ENCODE measurements at regions not wholly inside any gene's neighbourhood (a gene's known extent, or its start where the extent isn't known, plus 50 kb on each side); places are given as distances from the start of the nearest gene placed in this dataset.

GRCh38 chr2:155308367-155309009, 610.0 kb downstream of the KCNJ3 start:
- Histone ChIP-seq H3K4me1 (ENCODE audit: control insufficient read depth, insufficient read depth, low read length) (no peaks in the 10 kb centered on the region), H3K36me3 (ENCODE audit: control insufficient read depth in 2 of 2, insufficient read depth in 1 of 2, low read length in 2 of 2) (no peaks in the 10 kb centered on the region), H3K27ac (ENCODE audit: extremely low read depth, low read depth, low read length) (no peak overlapping the region), H3K4me3 (ENCODE audit: low read depth, low read length) (no peak overlapping the region), H3K9me3 (ENCODE audit: control insufficient read depth, insufficient read depth, low read depth, low read length) (no peaks in the 10 kb centered on the region)
- ChIA-PET CTCF (interaction anchor here (0.7 to 1.3 kb wide), 3 partner anchors 10 to 933 kb away, joined by 3 to 4 read pairs (median 4); no protein-coding TSS in a partner anchor), POLR2A (no interaction called here)
- TF ChIP-seq ZNF2 (tag by site-specific recombination; IDR thresholded peaks at IDR 0.05) (no peak), ZNF132 (tag by site-specific recombination; IDR thresholded peaks at IDR 0.05; ENCODE audit: borderline replicate concordance) (no peak), ZSCAN18 (tag by site-specific recombination; IDR thresholded peaks at IDR 0.05) (no peak)

DNA sequence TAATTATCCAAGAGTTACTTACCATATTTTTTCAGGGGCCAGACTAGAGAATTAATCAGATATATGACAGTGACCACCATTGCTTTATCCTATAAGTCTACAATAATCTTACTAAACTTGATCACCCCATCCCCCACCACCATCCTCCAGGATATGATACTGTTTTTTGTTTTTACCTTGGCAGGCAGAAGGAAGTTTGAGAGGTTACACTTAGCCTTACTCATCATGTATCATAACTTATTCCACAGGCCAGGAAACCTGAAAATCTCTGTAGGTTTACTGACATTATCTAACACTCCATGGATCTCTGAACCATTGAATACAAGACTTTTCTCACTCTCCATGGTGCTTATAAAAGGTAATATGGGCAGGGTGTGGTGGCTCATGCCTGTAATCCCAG, 602.7 kb downstream of the KCNJ3 start:
- Histone ChIP-seq H3K36me3 (ENCODE audit: control insufficient read depth in 2 of 2, insufficient read depth in 1 of 2, low read length in 2 of 2) (no peaks in the 10 kb centered on the region), H3K4me3 (ENCODE audit: low read depth, low read length) (no peak overlapping the region), H3K27ac (ENCODE audit: extremely low read depth, low read depth, low read length) (no peak overlapping the region), H3K9me3 (ENCODE audit: control insufficient read depth, insufficient read depth, low read depth, low read length) (no peaks in the 10 kb centered on the region), H3K4me1 (ENCODE audit: control insufficient read depth, insufficient read depth, low read length) (no peaks in the 10 kb centered on the region)
- ChIA-PET CTCF (no interaction called here), POLR2A (no interaction called here)
- TF ChIP-seq ZNF341 (tag by site-specific recombination; IDR thresholded peaks at IDR 0.05; ENCODE audit: low read depth) = no peak
- TF ChIP-seq ZNF112 (tag by site-specific recombination; IDR thresholded peaks at IDR 0.05) = no peak
- no peak for TF ChIP-seq ZNF610 (tag by site-specific recombination; IDR thresholded peaks at IDR 0.05; ENCODE audit: borderline replicate concordance)
- TF ChIP-seq ZNF302 (tag by site-specific recombination; IDR thresholded peaks at IDR 0.05; ENCODE audit: low read depth) = no peak
- no peak for TF ChIP-seq ZNF596 (tag by site-specific recombination; IDR thresholded peaks at IDR 0.05)
- TF ChIP-seq ZNF155 (tag by site-specific recombination; IDR thresholded peaks at IDR 0.05) = no peak
- TF ChIP-seq ZNF350 (tag by site-specific recombination; IDR thresholded peaks at IDR 0.05) = no peak
- no peak for TF ChIP-seq ZFP69B (tag by site-specific recombination; IDR thresholded peaks at IDR 0.05)
- TF ChIP-seq ZNF768 (tag by site-specific recombination; IDR thresholded peaks at IDR 0.05) = no peak
- TF ChIP-seq ZNF416 (tag by site-specific recombination; IDR thresholded peaks at IDR 0.05) = no peak
- TF ChIP-seq ZNF404 (tag by site-specific recombination; IDR thresholded peaks at IDR 0.05) = no peak
- TF ChIP-seq, protein P1, sequence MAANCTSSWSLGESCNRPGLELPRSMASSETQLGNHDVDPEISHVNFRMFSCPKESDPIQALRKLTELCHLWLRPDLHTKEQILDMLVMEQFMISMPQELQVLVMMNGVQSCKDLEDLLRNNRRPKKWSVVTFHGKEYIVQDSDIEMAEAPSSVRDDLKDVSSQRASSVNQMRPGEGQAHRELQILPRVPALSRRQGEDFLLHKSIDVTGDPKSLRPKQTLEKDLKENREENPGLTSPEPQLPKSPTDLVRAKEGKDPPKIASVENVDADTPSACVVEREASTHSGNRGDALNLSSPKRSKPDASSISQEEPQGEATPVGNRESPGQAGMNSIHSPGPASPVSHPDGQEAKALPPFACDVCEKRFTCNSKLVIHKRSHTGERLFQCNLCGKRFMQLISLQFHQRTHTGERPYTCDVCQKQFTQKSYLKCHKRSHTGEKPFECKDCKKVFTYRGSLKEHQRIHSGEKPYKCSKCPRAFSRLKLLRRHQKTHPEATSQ (tag by site-specific recombination; IDR thresholded peaks at IDR 0.05) = no peak
- TF ChIP-seq, protein P2, sequence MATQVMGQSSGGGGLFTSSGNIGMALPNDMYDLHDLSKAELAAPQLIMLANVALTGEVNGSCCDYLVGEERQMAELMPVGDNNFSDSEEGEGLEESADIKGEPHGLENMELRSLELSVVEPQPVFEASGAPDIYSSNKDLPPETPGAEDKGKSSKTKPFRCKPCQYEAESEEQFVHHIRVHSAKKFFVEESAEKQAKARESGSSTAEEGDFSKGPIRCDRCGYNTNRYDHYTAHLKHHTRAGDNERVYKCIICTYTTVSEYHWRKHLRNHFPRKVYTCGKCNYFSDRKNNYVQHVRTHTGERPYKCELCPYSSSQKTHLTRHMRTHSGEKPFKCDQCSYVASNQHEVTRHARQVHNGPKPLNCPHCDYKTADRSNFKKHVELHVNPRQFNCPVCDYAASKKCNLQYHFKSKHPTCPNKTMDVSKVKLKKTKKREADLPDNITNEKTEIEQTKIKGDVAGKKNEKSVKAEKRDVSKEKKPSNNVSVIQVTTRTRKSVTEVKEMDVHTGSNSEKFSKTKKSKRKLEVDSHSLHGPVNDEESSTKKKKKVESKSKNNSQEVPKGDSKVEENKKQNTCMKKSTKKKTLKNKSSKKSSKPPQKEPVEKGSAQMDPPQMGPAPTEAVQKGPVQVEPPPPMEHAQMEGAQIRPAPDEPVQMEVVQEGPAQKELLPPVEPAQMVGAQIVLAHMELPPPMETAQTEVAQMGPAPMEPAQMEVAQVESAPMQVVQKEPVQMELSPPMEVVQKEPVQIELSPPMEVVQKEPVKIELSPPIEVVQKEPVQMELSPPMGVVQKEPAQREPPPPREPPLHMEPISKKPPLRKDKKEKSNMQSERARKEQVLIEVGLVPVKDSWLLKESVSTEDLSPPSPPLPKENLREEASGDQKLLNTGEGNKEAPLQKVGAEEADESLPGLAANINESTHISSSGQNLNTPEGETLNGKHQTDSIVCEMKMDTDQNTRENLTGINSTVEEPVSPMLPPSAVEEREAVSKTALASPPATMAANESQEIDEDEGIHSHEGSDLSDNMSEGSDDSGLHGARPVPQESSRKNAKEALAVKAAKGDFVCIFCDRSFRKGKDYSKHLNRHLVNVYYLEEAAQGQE (tag by site-specific recombination; IDR thresholded peaks at IDR 0.05) = no peak
- no peak for TF ChIP-seq KLF9 (tag by site-specific recombination; IDR thresholded peaks at IDR 0.05; ENCODE audit: low read depth)
- TF ChIP-seq, protein P3, sequence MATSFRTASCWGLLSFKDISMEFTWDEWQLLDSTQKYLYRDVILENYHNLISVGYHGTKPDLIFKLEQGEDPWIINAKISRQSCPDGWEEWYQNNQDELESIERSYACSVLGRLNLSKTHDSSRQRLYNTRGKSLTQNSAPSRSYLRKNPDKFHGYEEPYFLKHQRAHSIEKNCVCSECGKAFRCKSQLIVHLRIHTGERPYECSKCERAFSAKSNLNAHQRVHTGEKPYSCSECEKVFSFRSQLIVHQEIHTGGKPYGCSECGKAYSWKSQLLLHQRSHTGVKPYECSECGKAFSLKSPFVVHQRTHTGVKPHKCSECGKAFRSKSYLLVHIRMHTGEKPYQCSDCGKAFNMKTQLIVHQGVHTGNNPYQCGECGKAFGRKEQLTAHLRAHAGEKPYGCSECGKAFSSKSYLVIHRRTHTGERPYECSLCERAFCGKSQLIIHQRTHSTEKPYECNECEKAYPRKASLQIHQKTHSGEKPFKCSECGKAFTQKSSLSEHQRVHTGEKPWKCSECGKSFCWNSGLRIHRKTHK (tag by site-specific recombination; IDR thresholded peaks at IDR 0.05) = no peak
- no peak for TF ChIP-seq ZNF623 (tag by site-specific recombination; IDR thresholded peaks at IDR 0.05)
